ENCODE measurements at regions not wholly inside any gene's neighbourhood (a gene's known extent, or its start where the extent isn't known, plus 50 kb on each side); places are given as distances from the start of the nearest gene placed in this dataset.

DNA sequence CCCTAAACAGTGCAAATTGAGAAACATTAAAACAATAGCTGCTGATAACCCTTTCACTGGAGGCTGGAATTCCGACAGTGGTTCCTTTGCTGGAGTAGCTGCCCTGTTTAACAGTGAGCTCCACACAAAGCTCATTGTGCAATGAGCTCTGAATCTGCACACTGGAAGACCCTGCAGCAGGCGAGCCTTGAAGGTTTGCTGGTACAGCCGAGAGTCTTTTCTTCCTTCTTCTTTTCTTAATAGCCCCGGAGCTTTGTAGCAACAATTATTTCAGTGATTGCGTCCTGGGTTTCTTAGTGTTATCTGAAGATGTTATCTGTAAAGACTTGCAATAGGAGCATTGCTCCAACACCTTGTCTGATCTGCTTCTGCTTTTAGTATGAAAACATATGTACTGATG lies 50.8 kb upstream of the CXCR4 start:
- no peak for DNase-seq (ENCODE audit: low read depth)
- no peak for TF ChIP-seq CTCF (IDR thresholded peaks at IDR 0.05; ENCODE audit: control insufficient read depth, insufficient read depth, low read depth, low read length, missing control alignments)
- H3K4me3 ChIP-seq (ENCODE audit: control insufficient read depth, low read depth, low read length) = no peak overlapping the region

- no peak for DNase-seq (ENCODE audit: low read depth)
- H3K4me3 ChIP-seq (ENCODE audit: control insufficient read depth, low read depth, low read length) = no peak overlapping the region
- no peak for TF ChIP-seq CTCF (IDR thresholded peaks at IDR 0.05; ENCODE audit: control insufficient read depth, insufficient read depth, low read depth, low read length, missing control alignments)
Observed at GRCh38 chr2:136167721-136168475, 49.9 kb upstream of the CXCR4 start.
